HL-60 (cell line): ENCODE measurements at regions not wholly inside any gene's neighbourhood (a gene's known extent, or its start where the extent isn't known, plus 50 kb on each side); places are given as distances from the start of the nearest gene placed in this dataset.

Source experiments
- DNase-seq, 2 experiments: peaks; one replicate each; pipeline ENCODE4 v3.0.0-alpha.2; 2010 to 2020; ENCODE audit warnings: low read depth in 1 of 2, low spot score in 1 of 2
- H3K27ac ChIP-seq: fragments of 250-450 bp; sonication (Bioruptor Pico); replicated peaks from 2 replicates; pipeline ENCODE4 v1.5.1; 2020; ENCODE audit warnings: mild to moderate bottlenecking, moderate library complexity
- H3K27me3 ChIP-seq: fragments of 250-450 bp; sonication (Bioruptor Pico); 2 replicates; pipeline ENCODE4 v1.5.1; 2021; ENCODE audit warnings: mild to moderate bottlenecking, moderate library complexity; ENCODE audit not compliant: insufficient read depth, poor library complexity, severe bottlenecking
- H3K4me3 ChIP-seq: replicated peaks from 2 replicates; pipeline ENCODE4 v1.5.1; 2011; ENCODE audit warnings: mild to moderate bottlenecking, control low read depth, low read length; ENCODE audit not compliant: insufficient read depth
- GABPA ChIP-seq: IDR thresholded peaks from 2 replicates; pipeline ENCODE4 v1.6.1; 2012; ENCODE audit warnings: low read depth
- POLR2AphosphoS5 ChIP-seq: IDR thresholded peaks from 2 replicates; pipeline ENCODE4 v1.6.1; 2012; ENCODE audit warnings: low read depth
- SPI1 ChIP-seq: IDR thresholded peaks from 2 replicates; pipeline ENCODE4 v1.6.1; 2012; ENCODE audit warnings: low read depth, mild to moderate bottlenecking, borderline replicate concordance
- TF ChIP-seq, protein P1 (sequence below): IDR thresholded peaks from one replicate; pipeline ENCODE4 v1.5.1; 2011; ENCODE audit warnings: low read length, control low read depth, inconsistent platforms; ENCODE audit not compliant: insufficient read depth
- TF ChIP-seq, protein P2 (sequence below): IDR thresholded peaks from 2 replicates; pipeline ENCODE4 v1.6.1; 2012; ENCODE audit warnings: low read depth; ENCODE audit not compliant: insufficient replicate concordance

GRCh38 chr13:112325142-112325808 lies 50.9 kb upstream of the SPACA7 start:
- peaks cover 10% of the 10 kb centered on the region for H3K27me3 ChIP-seq
- H3K4me3 ChIP-seq = no peak overlapping the region
- no peak for DNase-seq
- TF ChIP-seq, protein P1, sequence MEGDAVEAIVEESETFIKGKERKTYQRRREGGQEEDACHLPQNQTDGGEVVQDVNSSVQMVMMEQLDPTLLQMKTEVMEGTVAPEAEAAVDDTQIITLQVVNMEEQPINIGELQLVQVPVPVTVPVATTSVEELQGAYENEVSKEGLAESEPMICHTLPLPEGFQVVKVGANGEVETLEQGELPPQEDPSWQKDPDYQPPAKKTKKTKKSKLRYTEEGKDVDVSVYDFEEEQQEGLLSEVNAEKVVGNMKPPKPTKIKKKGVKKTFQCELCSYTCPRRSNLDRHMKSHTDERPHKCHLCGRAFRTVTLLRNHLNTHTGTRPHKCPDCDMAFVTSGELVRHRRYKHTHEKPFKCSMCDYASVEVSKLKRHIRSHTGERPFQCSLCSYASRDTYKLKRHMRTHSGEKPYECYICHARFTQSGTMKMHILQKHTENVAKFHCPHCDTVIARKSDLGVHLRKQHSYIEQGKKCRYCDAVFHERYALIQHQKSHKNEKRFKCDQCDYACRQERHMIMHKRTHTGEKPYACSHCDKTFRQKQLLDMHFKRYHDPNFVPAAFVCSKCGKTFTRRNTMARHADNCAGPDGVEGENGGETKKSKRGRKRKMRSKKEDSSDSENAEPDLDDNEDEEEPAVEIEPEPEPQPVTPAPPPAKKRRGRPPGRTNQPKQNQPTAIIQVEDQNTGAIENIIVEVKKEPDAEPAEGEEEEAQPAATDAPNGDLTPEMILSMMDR = no peak
- TF ChIP-seq, protein P2, sequence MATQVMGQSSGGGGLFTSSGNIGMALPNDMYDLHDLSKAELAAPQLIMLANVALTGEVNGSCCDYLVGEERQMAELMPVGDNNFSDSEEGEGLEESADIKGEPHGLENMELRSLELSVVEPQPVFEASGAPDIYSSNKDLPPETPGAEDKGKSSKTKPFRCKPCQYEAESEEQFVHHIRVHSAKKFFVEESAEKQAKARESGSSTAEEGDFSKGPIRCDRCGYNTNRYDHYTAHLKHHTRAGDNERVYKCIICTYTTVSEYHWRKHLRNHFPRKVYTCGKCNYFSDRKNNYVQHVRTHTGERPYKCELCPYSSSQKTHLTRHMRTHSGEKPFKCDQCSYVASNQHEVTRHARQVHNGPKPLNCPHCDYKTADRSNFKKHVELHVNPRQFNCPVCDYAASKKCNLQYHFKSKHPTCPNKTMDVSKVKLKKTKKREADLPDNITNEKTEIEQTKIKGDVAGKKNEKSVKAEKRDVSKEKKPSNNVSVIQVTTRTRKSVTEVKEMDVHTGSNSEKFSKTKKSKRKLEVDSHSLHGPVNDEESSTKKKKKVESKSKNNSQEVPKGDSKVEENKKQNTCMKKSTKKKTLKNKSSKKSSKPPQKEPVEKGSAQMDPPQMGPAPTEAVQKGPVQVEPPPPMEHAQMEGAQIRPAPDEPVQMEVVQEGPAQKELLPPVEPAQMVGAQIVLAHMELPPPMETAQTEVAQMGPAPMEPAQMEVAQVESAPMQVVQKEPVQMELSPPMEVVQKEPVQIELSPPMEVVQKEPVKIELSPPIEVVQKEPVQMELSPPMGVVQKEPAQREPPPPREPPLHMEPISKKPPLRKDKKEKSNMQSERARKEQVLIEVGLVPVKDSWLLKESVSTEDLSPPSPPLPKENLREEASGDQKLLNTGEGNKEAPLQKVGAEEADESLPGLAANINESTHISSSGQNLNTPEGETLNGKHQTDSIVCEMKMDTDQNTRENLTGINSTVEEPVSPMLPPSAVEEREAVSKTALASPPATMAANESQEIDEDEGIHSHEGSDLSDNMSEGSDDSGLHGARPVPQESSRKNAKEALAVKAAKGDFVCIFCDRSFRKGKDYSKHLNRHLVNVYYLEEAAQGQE = no peak
- TF ChIP-seq SPI1 = no peak
- TF ChIP-seq POLR2AphosphoS5 = no peak
- no peak for TF ChIP-seq GABPA
- H3K27ac ChIP-seq = no peak overlapping the region

DNA sequence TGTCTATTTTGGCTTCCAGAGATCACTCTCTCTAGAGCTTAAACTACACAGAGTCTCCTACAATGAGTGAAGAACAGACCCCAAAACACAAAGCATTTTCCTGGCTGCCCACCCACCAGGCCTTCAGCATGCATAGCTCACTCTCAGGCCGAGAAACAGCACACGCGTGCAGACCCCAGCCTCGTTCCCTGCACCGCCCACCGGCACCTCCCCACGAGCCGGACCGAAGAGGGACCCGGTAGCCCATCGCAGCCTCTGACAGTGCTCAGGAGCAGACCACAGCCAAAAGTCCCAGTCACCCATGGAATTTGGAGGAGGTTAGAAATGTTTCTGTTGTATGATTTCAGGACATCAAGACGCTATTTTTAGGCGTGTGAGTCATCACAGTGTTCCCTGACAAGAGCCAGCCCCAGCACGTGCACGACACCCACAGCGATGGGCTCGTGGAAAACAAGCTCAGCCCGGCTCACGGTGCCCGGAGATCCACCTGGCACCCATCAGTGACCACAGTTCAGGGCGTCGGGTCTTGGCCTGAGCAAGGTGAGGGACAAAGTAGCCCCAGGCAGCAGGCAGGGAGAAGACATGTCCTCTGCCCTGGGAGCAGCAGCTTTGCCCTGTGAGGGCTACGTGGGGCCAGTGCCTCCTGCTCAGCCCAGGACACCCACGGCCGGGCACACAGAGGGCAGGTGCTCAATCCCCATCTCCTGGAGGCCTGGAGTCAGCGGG lies 50.1 kb upstream of the SPACA7 start:
- DNase-seq = no peak
- Histone ChIP-seq H3K27me3 (peaks cover 10% of the 10 kb centered on the region), H3K4me3 (no peak overlapping the region), H3K27ac (no peak overlapping the region)
- TF ChIP-seq, protein P2 = no peak
- no peak for TF ChIP-seq SPI1
